ENCODE measurements at regions not wholly inside any gene's neighbourhood (a gene's known extent, or its start where the extent isn't known, plus 50 kb on each side); places are given as distances from the start of the nearest gene placed in this dataset.

GRCh38 chr3:30554317-30554690 is 52.1 kb upstream of the TGFBR2 start:
- TF ChIP-seq CTCF (IDR thresholded peaks at IDR 0.05; ENCODE audit: unreplicated experiment), result no peak
- Mint-ChIP-seq H3K9me3 (ENCODE audit: low read depth) (no peaks in the 10 kb centered on the region), H3K4me1 (ENCODE audit: low read depth) (peaks cover 16% of the 10 kb centered on the region), H3K27ac (no peak overlapping the region), H3K36me3 (ENCODE audit: insufficient read depth) (no peaks in the 10 kb centered on the region), H3K4me3 (ENCODE audit: low read depth) (no peak overlapping the region), H3K27me3 (no peaks in the 10 kb centered on the region)
- DNase-seq (ENCODE audit: low spot score, unreplicated experiment), result no peak

GRCh38 chr3:30555968-30556367 is 50.4 kb upstream of the TGFBR2 start:
- no peak for TF ChIP-seq CTCF (IDR thresholded peaks at IDR 0.05; ENCODE audit: unreplicated experiment)
- no peak overlapping the region for H3K4me3 Mint-ChIP-seq (ENCODE audit: low read depth)
- H3K36me3 Mint-ChIP-seq (ENCODE audit: insufficient read depth), result no peaks in the 10 kb centered on the region
- H3K9me3 Mint-ChIP-seq (ENCODE audit: low read depth), result no peaks in the 10 kb centered on the region
- peaks cover 11% of the 10 kb centered on the region for H3K4me1 Mint-ChIP-seq (ENCODE audit: low read depth)
- H3K27me3 Mint-ChIP-seq, result no peaks in the 10 kb centered on the region
- H3K27ac Mint-ChIP-seq, result no peak overlapping the region
- no peak for DNase-seq (ENCODE audit: low spot score, unreplicated experiment)
